ENCODE measurements at regions not wholly inside any gene's neighbourhood (a gene's known extent, or its start where the extent isn't known, plus 50 kb on each side); places are given as distances from the start of the nearest gene placed in this dataset.

- TF ChIP-seq POLR2A (IDR thresholded peaks at IDR 0.05) (no peak), CTCF (IDR thresholded peaks at IDR 0.05) (no peak)
These were observed 1270.0 kb downstream of the ARAP2 start for GRCh38 chr4:34974313-34974680.

All from adrenal gland (tissue), 5 donors.